Endometrial microvascular endothelial cells (primary cell): ENCODE measurements at regions not wholly inside any gene's neighbourhood (a gene's known extent, or its start where the extent isn't known, plus 50 kb on each side); places are given as distances from the start of the nearest gene placed in this dataset.

Experiments used
- in situ Hi-C: cut with HindIII; loops from 2 replicates; pipeline ENCODE4 v1.10.0; 2017; ENCODE audit warnings: low sequenced_read_pairs, low pct_unique_long_range_greater_than_20kb; ENCODE audit errors: inconsistent ontology term

DNA sequence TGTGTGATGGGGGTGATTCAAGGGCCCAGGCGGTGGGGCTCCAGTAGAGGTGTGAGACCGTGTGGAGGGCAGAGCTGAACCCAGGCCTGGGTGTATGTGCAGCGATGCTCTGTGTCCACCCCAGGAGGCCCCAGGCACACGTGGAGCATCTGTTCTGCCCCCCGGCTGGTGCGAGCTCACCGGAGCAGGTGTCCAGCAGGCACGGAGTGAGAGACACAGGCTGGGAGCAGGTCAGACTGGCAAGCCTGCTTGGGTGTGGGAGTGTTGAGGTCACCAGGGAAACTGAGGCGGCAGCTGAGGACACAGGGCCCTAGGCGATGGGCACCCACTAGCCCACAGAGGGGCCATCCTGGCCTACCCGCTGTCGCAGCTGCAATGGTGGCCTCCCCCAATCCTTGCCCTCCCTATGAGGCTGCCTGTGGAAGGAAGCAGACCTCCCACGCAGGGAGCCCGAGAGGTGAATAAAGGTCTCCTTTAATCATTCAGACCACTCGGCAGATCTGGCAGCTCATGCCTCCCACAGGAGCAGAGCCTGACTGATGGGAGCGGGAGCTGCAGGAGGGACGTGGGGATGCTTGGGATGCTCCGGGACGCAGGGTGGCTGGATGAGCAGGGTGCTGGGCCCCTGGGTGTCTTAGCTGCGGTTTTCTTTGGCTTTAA is 1165.1 kb downstream of the BRD1 start:
- in situ Hi-C loops: no loop called here

GRCh38 chr22:48661984-48662383 is 1165.7 kb downstream of the BRD1 start:
- in situ Hi-C loops: no loop called here

- in situ Hi-C loops: no loop called here
Measured at GRCh38 chr22:48660790-48661740, 1166.6 kb downstream of the BRD1 start.

GRCh38 chr22:48660104-48660789 is 1167.4 kb downstream of the BRD1 start:
- in situ Hi-C loops: no loop called here

- in situ Hi-C loops: no loop called here
Measured at GRCh38 chr22:48659404-48659996, 1168.2 kb downstream of the BRD1 start.

GRCh38 chr22:48658871-48659270 is 1168.8 kb downstream of the BRD1 start:
- in situ Hi-C loops: no loop called here

DNA sequence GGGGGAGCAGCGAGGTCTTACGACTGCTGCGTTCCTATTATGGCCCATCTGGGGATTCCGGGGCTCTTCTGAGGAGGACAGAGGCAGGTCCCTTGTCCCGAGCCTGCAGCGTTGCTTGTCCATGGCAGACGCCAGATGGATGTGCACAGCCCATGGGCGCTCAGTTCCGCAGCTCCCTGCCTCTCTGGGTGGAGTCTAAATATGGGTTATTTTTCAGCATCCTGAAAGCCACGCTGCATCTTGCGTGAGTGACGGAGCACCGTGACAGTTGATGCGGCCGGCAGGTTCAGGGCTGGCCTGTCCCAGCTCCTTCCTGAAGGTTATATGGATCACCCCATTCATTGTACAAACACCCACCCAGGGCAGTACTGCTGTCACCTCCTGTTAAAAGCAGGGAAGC is 1169.4 kb downstream of the BRD1 start:
- in situ Hi-C loops: no loop called here

DNA sequence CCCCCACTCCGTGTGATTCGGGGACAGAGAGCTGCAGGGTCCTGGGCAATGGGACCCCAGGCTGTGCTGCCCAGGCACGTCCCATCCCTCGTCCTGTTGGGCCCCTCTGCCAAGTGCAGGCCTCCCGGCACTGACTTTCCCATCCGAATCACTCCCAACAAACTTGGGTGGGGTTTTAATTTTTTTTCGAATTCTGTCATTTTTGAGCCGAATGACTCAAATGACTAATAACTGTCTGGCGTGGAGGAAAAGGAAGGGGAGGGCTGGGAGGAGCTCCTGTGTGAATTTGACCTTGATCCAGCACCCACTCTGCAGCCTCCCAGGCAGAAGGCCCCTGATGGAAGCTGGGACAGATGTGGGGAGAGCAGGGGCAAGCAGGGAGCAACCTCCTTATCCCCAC is 1173.2 kb downstream of the BRD1 start:
- in situ Hi-C loops: no loop called here

- in situ Hi-C loops: no loop called here
Measured at GRCh38 chr22:48653929-48654328, 1173.7 kb downstream of the BRD1 start.

- in situ Hi-C loops: no loop called here
Measured at GRCh38 chr22:48653306-48653705, 1174.4 kb downstream of the BRD1 start.

- in situ Hi-C loops: no loop called here
Measured at GRCh38 chr22:48652796-48653195, 1174.9 kb downstream of the BRD1 start.

GRCh38 chr22:48651981-48652538 is 1175.6 kb downstream of the BRD1 start:
- in situ Hi-C loops: no loop called here

GRCh38 chr22:48651036-48651890 is 1176.4 kb downstream of the BRD1 start:
- in situ Hi-C loops: no loop called here

DNA sequence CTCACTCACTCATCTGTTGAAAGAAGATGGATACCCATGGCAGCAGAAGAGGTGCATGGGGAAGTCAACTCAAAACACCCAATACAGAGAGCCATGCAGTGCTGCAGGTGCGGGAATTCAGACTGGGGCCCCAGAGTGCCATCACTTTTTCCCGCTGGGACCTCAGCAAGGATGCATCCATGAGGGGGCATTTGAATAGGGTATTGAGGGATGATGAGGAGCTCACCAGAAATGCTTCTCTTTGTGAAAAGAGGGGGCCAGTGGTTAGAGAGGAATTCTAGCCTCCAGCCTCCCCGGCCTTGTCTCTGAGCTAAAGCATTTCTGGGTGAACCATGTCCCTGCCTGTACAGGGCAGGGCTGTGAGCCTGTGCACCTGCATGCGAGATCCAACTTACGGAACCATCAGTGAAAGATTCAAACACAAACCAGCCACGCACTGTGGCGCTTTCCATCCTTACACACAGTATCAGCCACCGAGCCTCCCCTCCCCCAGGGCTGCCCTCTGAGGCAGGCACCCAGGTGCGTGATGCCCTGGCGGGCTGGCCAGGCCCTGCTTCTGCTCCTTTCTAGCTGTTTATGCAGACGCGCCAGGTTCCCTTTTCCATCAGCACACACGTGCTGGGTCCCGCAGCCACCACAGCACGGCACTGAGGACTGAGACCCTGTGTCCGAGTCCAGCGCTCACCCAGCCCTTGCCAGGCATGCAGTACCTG is 1177.2 kb downstream of the BRD1 start:
- in situ Hi-C loops: no loop called here

DNA sequence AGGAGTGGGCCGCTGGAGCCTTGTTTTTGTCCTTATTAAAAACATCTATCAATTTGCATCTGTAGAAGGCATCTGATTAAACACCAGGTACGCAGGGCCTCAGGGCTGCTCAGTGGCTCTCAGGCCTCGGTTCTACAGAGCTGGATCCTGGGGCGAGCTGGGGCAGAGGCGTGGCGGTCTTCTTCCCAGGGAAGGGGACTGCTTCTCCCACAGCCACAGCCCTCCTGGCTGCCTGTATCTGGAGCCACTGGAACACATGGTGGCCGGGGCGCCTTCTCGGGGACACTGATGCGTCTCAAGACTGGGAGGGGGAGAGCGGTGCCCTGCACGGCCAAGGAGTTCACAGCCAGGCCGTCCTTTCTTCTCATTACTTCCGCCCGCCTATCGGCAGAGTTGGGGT is 1178.2 kb downstream of the BRD1 start:
- in situ Hi-C loops: no loop called here

GRCh38 chr22:48649031-48649430 is 1178.6 kb downstream of the BRD1 start:
- in situ Hi-C loops: no loop called here

- in situ Hi-C loops: no loop called here
Measured at GRCh38 chr22:48647606-48648515, 1179.8 kb downstream of the BRD1 start.
